GM12864 (cell line): ENCODE measurements at regions not wholly inside any gene's neighbourhood (a gene's known extent, or its start where the extent isn't known, plus 50 kb on each side); places are given as distances from the start of the nearest gene placed in this dataset.
A peak's percentile ranks its signal among the peaks of the same experiment; 100 is the strongest.

Experiments used
- DNase-seq: peaks from one replicate; pipeline ENCODE4 v3.0.0-alpha.2; 2011; ENCODE audit warnings: low read depth
- H3K4me3 ChIP-seq: 2 replicates; pipeline ENCODE4 v1.5.1; 2011; ENCODE audit warnings: mild to moderate bottlenecking, low read depth, low read length, control low read depth
- TF ChIP-seq, protein P1 (sequence below): IDR thresholded peaks from 2 replicates; pipeline ENCODE4 v1.5.1; 2011; ENCODE audit warnings: low read depth, mild to moderate bottlenecking, moderate library complexity, low read length, control low read depth, inconsistent platforms; ENCODE audit errors: missing control alignments

DNA sequence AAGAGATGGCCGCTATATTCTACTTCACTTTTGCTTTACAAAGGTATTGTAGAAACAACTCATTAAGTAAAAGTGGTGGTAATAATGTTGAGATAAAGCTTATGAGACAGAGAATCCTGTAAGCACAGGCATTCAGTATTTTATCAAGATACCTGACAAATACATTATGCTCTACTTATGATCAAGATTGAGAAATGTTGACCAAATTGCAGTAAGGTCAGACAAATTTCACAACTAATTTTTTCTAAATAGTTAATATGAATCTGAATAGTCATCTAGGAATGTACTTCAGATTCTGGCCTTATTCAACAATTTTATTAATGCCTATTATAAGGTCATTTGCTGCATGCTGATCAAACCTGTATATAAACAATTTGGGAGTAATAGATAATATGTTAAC lies 95.1 kb upstream of the MBNL1 start:
- TF ChIP-seq, protein P1, sequence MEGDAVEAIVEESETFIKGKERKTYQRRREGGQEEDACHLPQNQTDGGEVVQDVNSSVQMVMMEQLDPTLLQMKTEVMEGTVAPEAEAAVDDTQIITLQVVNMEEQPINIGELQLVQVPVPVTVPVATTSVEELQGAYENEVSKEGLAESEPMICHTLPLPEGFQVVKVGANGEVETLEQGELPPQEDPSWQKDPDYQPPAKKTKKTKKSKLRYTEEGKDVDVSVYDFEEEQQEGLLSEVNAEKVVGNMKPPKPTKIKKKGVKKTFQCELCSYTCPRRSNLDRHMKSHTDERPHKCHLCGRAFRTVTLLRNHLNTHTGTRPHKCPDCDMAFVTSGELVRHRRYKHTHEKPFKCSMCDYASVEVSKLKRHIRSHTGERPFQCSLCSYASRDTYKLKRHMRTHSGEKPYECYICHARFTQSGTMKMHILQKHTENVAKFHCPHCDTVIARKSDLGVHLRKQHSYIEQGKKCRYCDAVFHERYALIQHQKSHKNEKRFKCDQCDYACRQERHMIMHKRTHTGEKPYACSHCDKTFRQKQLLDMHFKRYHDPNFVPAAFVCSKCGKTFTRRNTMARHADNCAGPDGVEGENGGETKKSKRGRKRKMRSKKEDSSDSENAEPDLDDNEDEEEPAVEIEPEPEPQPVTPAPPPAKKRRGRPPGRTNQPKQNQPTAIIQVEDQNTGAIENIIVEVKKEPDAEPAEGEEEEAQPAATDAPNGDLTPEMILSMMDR = no peak
- no peak overlapping the region for H3K4me3 ChIP-seq
- DNase-seq = no peak

- no peak for DNase-seq
- TF ChIP-seq, protein P1 = no peak
- H3K4me3 ChIP-seq = no peak overlapping the region
Observed at GRCh38 chr3:152174876-152175527, 93.7 kb upstream of the MBNL1 start.

GRCh38 chr3:152175528-152175889 lies 93.2 kb upstream of the MBNL1 start:
- no peak overlapping the region for H3K4me3 ChIP-seq
- TF ChIP-seq, protein P1 = no peak
- no peak for DNase-seq

GRCh38 chr3:152176241-152176640 lies 92.5 kb upstream of the MBNL1 start:
- TF ChIP-seq, protein P1 = no peak
- H3K4me3 ChIP-seq = no peak overlapping the region
- no peak for DNase-seq

DNA sequence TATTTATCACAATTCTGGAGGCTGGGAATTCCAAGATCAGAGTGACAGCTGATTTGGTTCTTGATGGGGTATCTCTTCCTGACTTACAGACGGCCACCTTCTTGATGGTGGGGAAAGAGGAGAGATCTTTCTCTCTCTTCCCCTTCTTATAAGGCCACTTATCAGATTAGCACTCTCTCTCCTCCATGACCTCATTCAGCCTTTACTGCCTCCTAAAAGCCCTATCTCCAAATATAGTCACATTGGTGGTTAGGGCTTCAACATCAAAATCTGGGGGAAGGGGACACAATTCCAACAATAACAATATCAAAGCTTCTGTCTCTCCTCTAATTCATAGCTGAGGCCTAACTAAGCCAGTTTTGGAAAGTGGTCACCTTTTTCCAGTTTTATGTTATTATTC lies 91.7 kb upstream of the MBNL1 start:
- H3K4me3 ChIP-seq = no peak overlapping the region
- DNase-seq = no peak
- TF ChIP-seq, protein P1 = no peak

GRCh38 chr3:152177757-152178156 lies 91.0 kb upstream of the MBNL1 start:
- TF ChIP-seq, protein P1 = no peak
- H3K4me3 ChIP-seq = no peak overlapping the region
- DNase-seq = no peak

DNA sequence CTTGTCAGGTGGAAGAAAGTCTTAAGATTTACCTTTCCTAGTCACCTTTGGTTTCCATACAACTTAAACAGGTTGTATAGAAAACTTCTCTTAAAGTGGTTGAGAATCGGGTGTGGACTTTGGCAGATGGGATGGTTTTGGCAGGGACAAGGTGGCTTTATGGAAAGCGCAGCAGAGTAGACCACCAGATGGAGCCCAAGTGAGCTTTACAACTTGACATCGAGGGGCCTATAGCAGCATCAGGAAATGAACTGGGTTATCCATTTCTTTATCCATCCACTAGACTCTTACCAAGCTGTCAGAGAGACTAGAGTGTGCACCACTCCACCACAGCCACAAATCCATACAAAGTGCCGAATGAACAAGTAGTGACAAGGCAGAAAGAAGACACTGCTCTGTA lies 85.3 kb upstream of the MBNL1 start:
- H3K4me3 ChIP-seq = no peak overlapping the region
- TF ChIP-seq, protein P1 = peak; percentile 62
- DNase-seq = no peak
